CD4-positive, CD25-positive, alpha-beta regulatory T cell (primary cell): ENCODE measurements at regions not wholly inside any gene's neighbourhood (a gene's known extent, or its start where the extent isn't known, plus 50 kb on each side); places are given as distances from the start of the nearest gene placed in this dataset.

ENCODE experiments used
- ATAC-seq, 2 donors: fragments of 150-1000 bp; cut with Tn5 transposase; one replicate each; pipeline ENCODE4 v1.10.0; 2021; ENCODE audit warnings: low read depth in 2 of 2, moderate number of reproducible peaks in 2 of 2, moderate library complexity in 1 of 2
- DNase-seq, 3 donors: peaks; one replicate each; pipeline versions ENCODE4 v3.0.0 to v3.0.0-alpha.2; 2012 to 2022; ENCODE audit warnings: mixed read lengths in 1 of 3
- H3K27ac ChIP-seq: one replicate; pipeline ENCODE4 v1.7.0; 2013; ENCODE audit warnings: mild to moderate bottlenecking, low read length; ENCODE audit not compliant: insufficient read depth, poor library complexity, severe bottlenecking
- H3K27me3 ChIP-seq: one replicate; pipeline ENCODE4 v1.7.0; 2013; ENCODE audit warnings: low read length; ENCODE audit not compliant: control insufficient read depth, insufficient read depth
- H3K36me3 ChIP-seq: one replicate; pipeline ENCODE4 v1.7.0; 2013; ENCODE audit warnings: mild to moderate bottlenecking, low read length, moderate library complexity; ENCODE audit not compliant: control insufficient read depth, insufficient read depth
- H3K4me1 ChIP-seq: 2 replicates; pipeline ENCODE4 v1.7.0; 2013; ENCODE audit warnings: mild to moderate bottlenecking, low read length; ENCODE audit not compliant: insufficient read depth, control insufficient read depth, poor library complexity, severe bottlenecking
- H3K4me3 ChIP-seq: one replicate; pipeline ENCODE4 v1.7.0; 2013; ENCODE audit warnings: low read depth, mild to moderate bottlenecking, low read length, moderate library complexity
- H3K9me3 ChIP-seq, 2 experiments: 1 replicate in 1 of 2; 2 replicates in 1 of 2; pipeline ENCODE4 v1.7.0; 2013; ENCODE audit warnings: low read length in 2 of 2, mild to moderate bottlenecking in 1 of 2, moderate library complexity in 1 of 2; ENCODE audit not compliant: control insufficient read depth in 2 of 2
- H3K27ac Mint-ChIP-seq, 3 donors: one replicate each; pipeline ENCODE4 v1.8.0; 2020 to 2022; ENCODE audit warnings: mild to moderate bottlenecking in 3 of 3, mixed read lengths in 3 of 3, moderate library complexity in 2 of 3
- H3K27me3 Mint-ChIP-seq: one replicate; pipeline ENCODE4 v1.8.0; 2022; ENCODE audit warnings: mild to moderate bottlenecking, mixed read lengths
- H3K36me3 Mint-ChIP-seq: one replicate; pipeline ENCODE4 v1.8.0; 2020; ENCODE audit warnings: mixed read lengths
- H3K4me1 Mint-ChIP-seq, 4 donors: one replicate each; pipeline ENCODE4 v1.8.0; 2020 to 2022; ENCODE audit warnings: mixed read lengths in 4 of 4, mild to moderate bottlenecking in 1 of 4
- H3K4me3 Mint-ChIP-seq, 4 donors: one replicate each; pipeline ENCODE4 v1.8.0; 2020 to 2022; ENCODE audit warnings: mild to moderate bottlenecking in 4 of 4, mixed read lengths in 4 of 4, moderate library complexity in 3 of 4
- H3K9me3 Mint-ChIP-seq, 7 donors: one replicate each; pipeline ENCODE4 v1.8.0; 2020 to 2022; ENCODE audit warnings: mixed read lengths in 7 of 7, mild to moderate bottlenecking in 3 of 7, moderate library complexity in 2 of 7

DNA sequence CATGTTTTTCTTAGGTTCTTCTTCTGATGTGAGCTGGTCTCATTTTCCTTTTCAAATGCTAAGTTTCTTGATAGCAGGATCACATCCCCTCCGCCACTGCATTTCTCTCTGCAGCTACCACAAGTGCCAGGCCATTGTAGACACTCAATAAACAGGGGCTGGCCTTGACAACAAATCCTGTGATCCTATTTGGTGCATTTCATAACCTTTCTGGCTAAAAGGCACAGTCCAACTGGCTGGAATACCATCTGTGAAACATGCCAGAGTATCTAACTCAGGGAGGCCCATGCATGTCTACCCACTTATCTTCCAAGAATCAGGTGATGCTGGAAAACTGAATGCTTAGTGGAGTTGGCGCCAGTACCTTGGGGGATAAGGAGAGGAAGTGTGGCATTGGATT lies 85.2 kb upstream of the NR2F2 start:
- Histone ChIP-seq H3K4me1 (no peaks in the 10 kb centered on the region), H3K27me3 (no peaks in the 10 kb centered on the region), H3K27ac (no peak overlapping the region), H3K9me3 (peaks cover 0 to 2% of the 10 kb centered on the region in 2 experiments), H3K36me3 (no peaks in the 10 kb centered on the region), H3K4me3 (no peak overlapping the region)
- H3K9me3 Mint-ChIP-seq = peaks cover 1 to 17% (median 8%) of the 10 kb centered on the region in 7 donors
- no peaks in the 10 kb centered on the region for H3K4me1 Mint-ChIP-seq
- DNase-seq = no peak
- no peaks in the 10 kb centered on the region for H3K27me3 Mint-ChIP-seq
- no peaks in the 10 kb centered on the region for H3K36me3 Mint-ChIP-seq
- H3K4me3 Mint-ChIP-seq = no peak overlapping the region
- no peak overlapping the region for H3K27ac Mint-ChIP-seq
- no peak for ATAC-seq

DNA sequence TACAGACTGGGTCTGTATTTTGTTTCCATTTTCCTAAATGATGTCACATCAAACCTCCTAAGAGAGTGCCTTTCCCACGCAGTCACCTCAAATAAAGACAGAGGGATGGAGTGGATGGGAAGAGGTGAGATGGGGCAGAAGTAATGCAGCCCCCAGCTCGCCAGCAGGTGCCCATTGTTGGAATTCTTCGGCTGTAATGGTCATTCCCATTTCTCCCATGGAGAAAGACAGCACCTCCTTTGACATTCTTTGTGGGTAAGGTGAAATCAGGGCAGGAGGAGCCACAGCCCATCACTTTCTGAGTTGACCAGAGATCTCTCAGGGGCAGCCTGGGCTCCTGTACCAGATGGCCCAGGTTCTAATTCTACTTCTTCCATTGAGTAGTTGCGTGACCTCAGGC lies 84.4 kb upstream of the NR2F2 start:
- Mint-ChIP-seq H3K9me3 (peaks cover 1 to 15% (median 8%) of the 10 kb centered on the region in 7 donors), H3K4me3 (no peak overlapping the region), H3K36me3 (no peaks in the 10 kb centered on the region), H3K4me1 (no peaks in the 10 kb centered on the region), H3K27ac (no peak overlapping the region), H3K27me3 (no peaks in the 10 kb centered on the region)
- Histone ChIP-seq H3K27ac (no peak overlapping the region), H3K36me3 (no peaks in the 10 kb centered on the region), H3K4me1 (no peaks in the 10 kb centered on the region), H3K4me3 (no peak overlapping the region), H3K27me3 (no peaks in the 10 kb centered on the region), H3K9me3 (peaks cover 0 to 2% of the 10 kb centered on the region in 2 experiments)
- ATAC-seq (no peak), DNase-seq (no peak)

DNA sequence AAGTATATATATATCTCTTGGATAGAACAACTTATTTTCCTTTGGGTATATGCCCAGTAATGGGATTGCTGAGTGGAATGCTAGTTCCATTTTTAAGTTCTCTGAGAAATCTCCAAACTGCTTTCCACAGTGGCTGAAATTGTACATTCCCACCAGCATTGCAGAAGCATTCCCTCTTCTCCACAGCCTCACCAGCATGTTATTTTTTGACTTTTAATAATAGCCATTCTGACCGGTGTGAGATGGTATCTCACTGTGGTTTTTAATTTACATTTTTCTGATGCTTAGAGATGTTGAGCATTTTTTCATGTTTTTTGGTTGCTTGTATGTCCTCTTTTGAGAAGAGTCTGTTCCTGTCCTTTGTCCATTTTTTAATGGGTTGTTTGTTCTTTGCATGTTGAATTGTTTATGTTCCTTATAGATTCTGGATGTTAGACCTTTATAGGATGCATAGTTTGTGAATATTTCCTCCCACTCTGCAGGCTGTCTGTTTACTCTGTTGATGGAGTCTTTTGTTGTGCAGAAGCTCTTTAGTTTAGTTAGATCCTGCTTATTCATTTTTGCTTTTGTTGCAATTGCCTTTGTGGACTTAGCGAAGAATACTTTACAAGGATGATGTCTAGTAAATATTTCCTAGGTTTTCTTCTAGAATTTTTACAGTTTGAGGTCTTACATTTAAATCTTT lies 82.7 kb upstream of the NR2F2 start:
- H3K9me3 ChIP-seq = peaks cover 0 to 2% of the 10 kb centered on the region in 2 experiments
- no peak overlapping the region for H3K27ac ChIP-seq
- Mint-ChIP-seq H3K27ac (no peak overlapping the region), H3K4me1 (no peaks in the 10 kb centered on the region), H3K9me3 (peaks cover 1 to 16% (median 8%) of the 10 kb centered on the region in 7 donors), H3K27me3 (no peaks in the 10 kb centered on the region), H3K36me3 (no peaks in the 10 kb centered on the region), H3K4me3 (no peak overlapping the region)
- H3K4me1 ChIP-seq = no peaks in the 10 kb centered on the region
- no peaks in the 10 kb centered on the region for H3K36me3 ChIP-seq
- no peak for ATAC-seq
- DNase-seq = no peak
- no peak overlapping the region for H3K4me3 ChIP-seq
- H3K27me3 ChIP-seq = no peaks in the 10 kb centered on the region

DNA sequence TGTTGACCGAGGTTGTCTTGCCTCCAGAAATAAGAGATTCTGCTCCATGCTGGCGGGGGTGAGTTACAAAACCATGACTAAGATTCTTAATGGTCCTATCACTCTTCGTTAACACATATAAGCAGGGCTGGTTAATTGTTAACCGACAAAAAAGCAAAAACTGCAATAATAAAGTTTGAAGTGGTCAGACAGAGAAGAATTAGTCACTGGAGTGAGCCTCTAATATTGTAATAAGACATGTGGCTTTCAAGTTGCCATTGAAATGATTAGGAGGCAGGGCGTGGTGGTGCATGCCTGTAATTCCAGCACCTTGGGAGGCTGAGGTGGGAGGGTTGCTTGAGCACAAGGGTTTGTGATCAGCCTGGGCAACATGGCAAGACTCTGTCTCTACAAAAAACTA lies 78.4 kb upstream of the NR2F2 start:
- no peaks in the 10 kb centered on the region for H3K4me1 ChIP-seq
- no peaks in the 10 kb centered on the region for H3K4me1 Mint-ChIP-seq
- H3K27ac ChIP-seq = no peak overlapping the region
- peaks cover 0 to 1% of the 10 kb centered on the region in 2 experiments for H3K9me3 ChIP-seq
- H3K36me3 Mint-ChIP-seq = no peaks in the 10 kb centered on the region
- H3K4me3 ChIP-seq = no peak overlapping the region
- H3K9me3 Mint-ChIP-seq = peaks cover 0 to 9% (median 5%) of the 10 kb centered on the region in 7 donors
- ATAC-seq = no peak
- H3K4me3 Mint-ChIP-seq = no peak overlapping the region
- no peak for DNase-seq
- H3K36me3 ChIP-seq = no peaks in the 10 kb centered on the region
- H3K27ac Mint-ChIP-seq = no peak overlapping the region
- no peaks in the 10 kb centered on the region for H3K27me3 ChIP-seq
- no peaks in the 10 kb centered on the region for H3K27me3 Mint-ChIP-seq

- Histone ChIP-seq H3K27me3 (no peaks in the 10 kb centered on the region), H3K9me3 (no peaks in the 10 kb centered on the region), H3K4me3 (no peak overlapping the region), H3K27ac (no peak overlapping the region), H3K4me1 (no peaks in the 10 kb centered on the region), H3K36me3 (no peaks in the 10 kb centered on the region)
- H3K4me3 Mint-ChIP-seq = no peak overlapping the region
- H3K9me3 Mint-ChIP-seq = peaks cover 0 to 8% (median 5%) of the 10 kb centered on the region in 7 donors
- ATAC-seq = no peak
- no peak overlapping the region for H3K27ac Mint-ChIP-seq
- no peaks in the 10 kb centered on the region for H3K27me3 Mint-ChIP-seq
- no peaks in the 10 kb centered on the region for H3K36me3 Mint-ChIP-seq
- H3K4me1 Mint-ChIP-seq = no peaks in the 10 kb centered on the region
- DNase-seq = no peak
Observed at GRCh38 chr15:96253006-96253747, 77.3 kb upstream of the NR2F2 start.

- H3K27ac Mint-ChIP-seq = no peak overlapping the region
- ATAC-seq = no peak
- H3K36me3 Mint-ChIP-seq = no peaks in the 10 kb centered on the region
- Histone ChIP-seq H3K9me3 (no peaks in the 10 kb centered on the region), H3K27ac (no peak overlapping the region), H3K4me3 (no peak overlapping the region), H3K36me3 (no peaks in the 10 kb centered on the region), H3K4me1 (no peaks in the 10 kb centered on the region), H3K27me3 (no peaks in the 10 kb centered on the region)
- no peak overlapping the region for H3K4me3 Mint-ChIP-seq
- H3K4me1 Mint-ChIP-seq = no peaks in the 10 kb centered on the region
- DNase-seq = no peak
- H3K27me3 Mint-ChIP-seq = no peaks in the 10 kb centered on the region
- H3K9me3 Mint-ChIP-seq = peaks cover 0 to 7% (median 3%) of the 10 kb centered on the region in 7 donors
Observed at GRCh38 chr15:96254173-96254572, 76.3 kb upstream of the NR2F2 start.

GRCh38 chr15:96255599-96255998 lies 74.9 kb upstream of the NR2F2 start:
- ATAC-seq (no peak), DNase-seq (no peak)
- no peak overlapping the region for H3K4me3 Mint-ChIP-seq
- Histone ChIP-seq H3K4me1 (no peaks in the 10 kb centered on the region), H3K4me3 (no peak overlapping the region), H3K27ac (no peak overlapping the region), H3K36me3 (no peaks in the 10 kb centered on the region), H3K27me3 (no peaks in the 10 kb centered on the region), H3K9me3 (no peaks in the 10 kb centered on the region)
- no peaks in the 10 kb centered on the region for H3K27me3 Mint-ChIP-seq
- no peaks in the 10 kb centered on the region for H3K36me3 Mint-ChIP-seq
- H3K4me1 Mint-ChIP-seq = no peaks in the 10 kb centered on the region
- H3K27ac Mint-ChIP-seq = no peak overlapping the region
- H3K9me3 Mint-ChIP-seq = peaks cover 0 to 9% (median 3%) of the 10 kb centered on the region in 7 donors

GRCh38 chr15:96261575-96262034 lies 68.9 kb upstream of the NR2F2 start:
- Histone ChIP-seq H3K9me3 (no peaks in the 10 kb centered on the region), H3K36me3 (no peaks in the 10 kb centered on the region), H3K4me1 (no peaks in the 10 kb centered on the region), H3K27me3 (no peaks in the 10 kb centered on the region), H3K4me3 (no peak overlapping the region), H3K27ac (no peak overlapping the region)
- Mint-ChIP-seq H3K4me1 (no peaks in the 10 kb centered on the region), H3K27ac (no peak overlapping the region), H3K27me3 (no peaks in the 10 kb centered on the region), H3K4me3 (no peak overlapping the region), H3K36me3 (no peaks in the 10 kb centered on the region), H3K9me3 (peaks cover 0 to 5% (median 1%) of the 10 kb centered on the region in 7 donors)
- no peak for ATAC-seq
- DNase-seq = no peak
